Stomach (tissue), 8 donors: ENCODE measurements at regions not wholly inside any gene's neighbourhood (a gene's known extent, or its start where the extent isn't known, plus 50 kb on each side); places are given as distances from the start of the nearest gene placed in this dataset.

ENCODE experiments used
- DNase-seq, 2 donors: peaks; one replicate each; pipeline versions ENCODE4 v3.0.0 to v3.0.0-alpha.2; 2013 to 2019
- H3K27ac ChIP-seq, 5 donors: fragments of 200-600 bp in 4 of 5; sonication (generic) in 4 of 5; one replicate each; pipeline ENCODE4 v1.5.1; 2013 to 2019; ENCODE audit warnings: mild to moderate bottlenecking in 1 of 5, moderate library complexity in 1 of 5
- H3K27me3 ChIP-seq, 3 donors: fragments of 200-600 bp; sonication (generic); one replicate each; pipeline ENCODE4 v1.5.1; 2017 to 2019; ENCODE audit warnings: mixed run types in 1 of 3
- H3K36me3 ChIP-seq, 4 donors: fragments of 200-600 bp; sonication (generic); 1 replicate in 3 of 4; 2 replicates in 1 of 4; pipeline ENCODE4 v1.5.1; 2016 to 2019
- H3K4me1 ChIP-seq, 4 donors: fragments of 200-600 bp; sonication (generic); one replicate each; pipeline ENCODE4 v1.5.1; 2016 to 2019
- H3K4me3 ChIP-seq, 4 donors: fragments of 200-600 bp; sonication (generic) in 3 of 4; one replicate each; pipeline ENCODE4 v1.5.1; 2016 to 2019; ENCODE audit warnings: mild to moderate bottlenecking in 1 of 4
- H3K9me3 ChIP-seq, 4 donors: fragments of 200-600 bp; sonication (generic); one replicate each; pipeline ENCODE4 v1.5.1; 2016 to 2019
- CTCF ChIP-seq, 7 experiments: fragments of 450-650 bp in 4 of 7; fragments of 200-600 bp in 3 of 7; sonication (generic) in 3 of 7; IDR thresholded peaks; one replicate each; pipeline ENCODE4 v1.5.1; 2016 to 2019; ENCODE audit warnings: antibody characterized with exemption in 7 of 7, control low read depth in 2 of 7, mild to moderate bottlenecking in 1 of 7
- EP300 ChIP-seq: sonication (generic); formaldehyde crosslinking; IDR thresholded peaks from one replicate; pipeline ENCODE4 v1.6.1; 2017; ENCODE audit warnings: antibody characterized with exemption
- POLR2A ChIP-seq, 4 donors: fragments of 450-650 bp; IDR thresholded peaks; one replicate each; pipeline ENCODE4 v1.6.1; 2016; ENCODE audit warnings: antibody characterized with exemption in 4 of 4, control low read depth in 2 of 4, mild to moderate bottlenecking in 1 of 4, moderate library complexity in 1 of 4
- POLR2AphosphoS5 ChIP-seq, 3 donors: sonication (generic); formaldehyde crosslinking; IDR thresholded peaks; one replicate each; pipeline ENCODE4 v1.6.1; 2016; ENCODE audit warnings: antibody characterized with exemption in 3 of 3
- whole genome bisulfite sequencing, 5 donors: extraction: QIAGEN DNeasy Blood & Tissue Kit in 3 of 5; methylation state at CpG; one replicate each; pipeline versions ENCODE4 v1.1.5 to v1.1.7; 2013 to 2018; 5-methylcytosine and 5-hydroxymethylcytosine counted together
- intact Hi-C: fragments of 100-400 bp; cut with DNase I; formaldehyde crosslinking; loops from one replicate; pipeline ENCODE4 v1.15.1; 2023; ENCODE audit warnings: low total_unique reads
- donor health status: healthy with polysubstance abuse.
- donor health status: Bipolar disorder and iron deficiency.
- donor health status: healthy.

GRCh38 chr18:75752740-75753263, 325.3 kb upstream of the SMIM21 start:
- H3K4me3 ChIP-seq = no peak overlapping the region
- no peak for DNase-seq
- intact Hi-C loops = no loop called here
- no peaks in the 10 kb centered on the region for H3K36me3 ChIP-seq
- H3K27ac ChIP-seq = no peak overlapping the region
- WGBS, 5 donors = 72 to 80% (median 75%) methylated on average over 11 of the region's 11 CpGs
- no peaks in the 10 kb centered on the region for H3K4me1 ChIP-seq
- TF ChIP-seq CTCF (IDR thresholded peaks at IDR 0.05) (no peak), POLR2A (IDR thresholded peaks at IDR 0.05) (no peak), POLR2AphosphoS5 (IDR thresholded peaks at IDR 0.05) (no peak), EP300 (no peak)
- H3K27me3 ChIP-seq = no peaks in the 10 kb centered on the region
- H3K9me3 ChIP-seq = no peaks in the 10 kb centered on the region

- Histone ChIP-seq H3K36me3 (no peaks in the 10 kb centered on the region), H3K4me1 (no peaks in the 10 kb centered on the region), H3K27me3 (no peaks in the 10 kb centered on the region), H3K4me3 (no peak overlapping the region), H3K9me3 (no peaks in the 10 kb centered on the region), H3K27ac (no peak overlapping the region)
- TF ChIP-seq POLR2A (IDR thresholded peaks at IDR 0.05) (no peak), EP300 (no peak), POLR2AphosphoS5 (IDR thresholded peaks at IDR 0.05) (no peak), CTCF (IDR thresholded peaks at IDR 0.05) (no peak)
- intact Hi-C loops = no loop called here
- 76 to 87% (median 84%) methylated on average over 7 of the region's 7 CpGs for WGBS, 5 donors
- DNase-seq = no peak
Observed at GRCh38 chr18:75745147-75745546, 317.6 kb upstream of the SMIM21 start.

- TF ChIP-seq EP300 = no peak
- TF ChIP-seq POLR2A (IDR thresholded peaks at IDR 0.05) = no peak
- TF ChIP-seq CTCF (IDR thresholded peaks at IDR 0.05) = no peak
- TF ChIP-seq POLR2AphosphoS5 (IDR thresholded peaks at IDR 0.05) = no peak
- H3K36me3 ChIP-seq = no peaks in the 10 kb centered on the region
- 46 to 66% (median 50%) methylated on average over 4 of the region's 4 CpGs for WGBS, 5 donors
- intact Hi-C loops = no loop called here
- no peak overlapping the region for H3K4me3 ChIP-seq
- DNase-seq = peak in 1 of 2 donors; percentile 19
- no peaks in the 10 kb centered on the region for H3K27me3 ChIP-seq
- no peaks in the 10 kb centered on the region for H3K9me3 ChIP-seq
- H3K4me1 ChIP-seq = no peaks in the 10 kb centered on the region
- no peak overlapping the region for H3K27ac ChIP-seq
Observed at GRCh38 chr18:75742516-75742915, 315.0 kb upstream of the SMIM21 start.

- H3K27ac ChIP-seq = no peak overlapping the region
- DNase-seq = no peak
- 49 to 62% (median 56%) methylated on average over 7 of the region's 7 CpGs for WGBS, 5 donors
- no peak overlapping the region for H3K4me3 ChIP-seq
- TF ChIP-seq EP300 (no peak), CTCF (IDR thresholded peaks at IDR 0.05) (no peak), POLR2A (IDR thresholded peaks at IDR 0.05) (no peak), POLR2AphosphoS5 (IDR thresholded peaks at IDR 0.05) (no peak)
- no peaks in the 10 kb centered on the region for H3K27me3 ChIP-seq
- intact Hi-C loops = no loop called here
- H3K4me1 ChIP-seq = no peaks in the 10 kb centered on the region
- H3K36me3 ChIP-seq = no peaks in the 10 kb centered on the region
- peaks cover 0 to 21% (median 14%) of the 10 kb centered on the region in 4 donors for H3K9me3 ChIP-seq
Observed at GRCh38 chr18:75739682-75740081, 312.2 kb upstream of the SMIM21 start.
